GM12873 (cell line): ENCODE measurements at regions not wholly inside any gene's neighbourhood (a gene's known extent, or its start where the extent isn't known, plus 50 kb on each side); places are given as distances from the start of the nearest gene placed in this dataset.

Source experiments
- TF ChIP-seq, protein P1 (sequence below): IDR thresholded peaks from 2 replicates; pipeline ENCODE4 v1.5.1; 2012; ENCODE audit warnings: low read depth, mild to moderate bottlenecking, moderate library complexity, low read length, control low read depth; ENCODE audit not compliant: insufficient read depth; ENCODE audit errors: missing control alignments

DNA sequence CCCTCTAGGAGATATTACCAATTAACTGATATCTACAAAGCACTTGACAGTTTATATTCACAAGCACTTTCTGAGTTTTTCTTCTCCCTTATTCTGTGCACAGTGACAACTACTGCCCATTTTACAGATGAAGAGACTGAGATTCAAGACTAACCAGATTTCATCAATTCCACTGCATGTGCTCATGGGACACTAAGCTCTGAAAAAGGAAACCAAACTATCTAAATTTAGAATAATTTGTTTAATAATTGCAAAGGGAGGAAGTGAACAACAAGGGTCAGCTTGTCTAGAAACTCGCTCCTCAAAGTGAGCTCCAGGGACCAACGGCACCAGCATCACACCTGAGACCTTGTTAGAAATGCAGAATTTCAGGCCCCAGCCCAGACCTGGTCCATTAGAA lies 50.8 kb upstream of the MYLIP start:
- TF ChIP-seq, protein P1, sequence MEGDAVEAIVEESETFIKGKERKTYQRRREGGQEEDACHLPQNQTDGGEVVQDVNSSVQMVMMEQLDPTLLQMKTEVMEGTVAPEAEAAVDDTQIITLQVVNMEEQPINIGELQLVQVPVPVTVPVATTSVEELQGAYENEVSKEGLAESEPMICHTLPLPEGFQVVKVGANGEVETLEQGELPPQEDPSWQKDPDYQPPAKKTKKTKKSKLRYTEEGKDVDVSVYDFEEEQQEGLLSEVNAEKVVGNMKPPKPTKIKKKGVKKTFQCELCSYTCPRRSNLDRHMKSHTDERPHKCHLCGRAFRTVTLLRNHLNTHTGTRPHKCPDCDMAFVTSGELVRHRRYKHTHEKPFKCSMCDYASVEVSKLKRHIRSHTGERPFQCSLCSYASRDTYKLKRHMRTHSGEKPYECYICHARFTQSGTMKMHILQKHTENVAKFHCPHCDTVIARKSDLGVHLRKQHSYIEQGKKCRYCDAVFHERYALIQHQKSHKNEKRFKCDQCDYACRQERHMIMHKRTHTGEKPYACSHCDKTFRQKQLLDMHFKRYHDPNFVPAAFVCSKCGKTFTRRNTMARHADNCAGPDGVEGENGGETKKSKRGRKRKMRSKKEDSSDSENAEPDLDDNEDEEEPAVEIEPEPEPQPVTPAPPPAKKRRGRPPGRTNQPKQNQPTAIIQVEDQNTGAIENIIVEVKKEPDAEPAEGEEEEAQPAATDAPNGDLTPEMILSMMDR = no peak

DNA sequence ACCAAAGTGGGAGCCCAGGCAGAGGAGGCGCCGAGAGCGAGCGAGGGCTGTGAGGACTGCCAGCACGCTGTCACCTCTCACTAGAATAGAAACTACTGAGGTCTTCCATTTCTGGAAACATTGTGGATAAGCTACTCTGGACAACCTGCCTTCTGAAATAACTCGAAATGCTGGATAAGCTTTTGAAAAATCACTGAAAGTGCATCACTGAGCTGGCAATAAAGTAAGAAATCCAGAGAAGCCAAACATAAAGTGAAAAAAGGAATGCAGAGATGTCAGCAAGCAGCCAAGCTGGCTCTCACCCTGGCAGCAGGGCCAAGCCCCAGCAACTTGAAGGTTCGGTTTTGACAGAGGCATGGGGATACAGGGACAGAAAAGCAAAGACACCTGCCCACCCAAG lies 59.2 kb upstream of the MYLIP start:
- TF ChIP-seq, protein P1 = no peak

DNA sequence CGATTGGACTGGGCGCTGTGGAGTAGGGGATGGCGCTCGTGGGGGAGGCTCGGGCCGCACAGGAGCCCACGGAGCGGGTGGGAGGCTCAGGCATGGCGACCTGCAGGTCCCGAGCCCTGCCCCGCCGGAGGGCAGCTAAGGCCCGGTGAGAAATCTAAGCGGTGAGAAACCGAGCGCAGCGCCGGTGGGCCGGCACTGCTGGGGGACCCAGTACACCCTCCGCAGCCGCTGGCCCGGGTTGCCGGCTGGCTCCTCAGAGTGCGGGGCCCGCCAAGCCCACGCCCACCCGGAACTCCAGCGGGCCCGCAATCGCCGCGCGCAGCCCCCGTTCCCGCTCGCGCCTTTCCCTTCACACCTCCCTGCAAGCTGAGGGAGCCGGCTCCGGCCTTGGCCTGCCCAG lies 59.7 kb upstream of the MYLIP start:
- TF ChIP-seq, protein P1 = no peak

DNA sequence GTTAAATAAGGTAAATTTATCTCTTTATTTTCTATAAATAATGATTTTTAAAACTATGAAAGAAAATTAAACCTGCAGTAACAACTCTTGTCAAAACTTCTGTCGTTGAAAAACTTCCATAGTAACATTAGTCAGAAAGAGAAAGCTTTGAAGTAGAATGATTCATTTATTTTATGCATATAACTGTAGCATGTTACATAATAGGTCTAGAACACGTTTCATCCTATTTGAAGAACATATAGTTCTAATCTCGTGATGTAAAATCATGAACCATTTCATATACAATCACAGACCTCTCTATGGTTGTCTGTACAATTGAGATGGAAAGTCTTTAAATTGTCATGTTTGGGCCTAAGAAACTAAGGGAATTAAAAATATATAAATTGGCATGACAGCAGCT lies 61.3 kb upstream of the MYLIP start:
- TF ChIP-seq, protein P1 = no peak

GRCh38 chr6:16064671-16065072 lies 64.2 kb upstream of the MYLIP start:
- TF ChIP-seq, protein P1 = no peak

- TF ChIP-seq, protein P1 = no peak
Measured at GRCh38 chr6:16063580-16063979, 65.3 kb upstream of the MYLIP start.

DNA sequence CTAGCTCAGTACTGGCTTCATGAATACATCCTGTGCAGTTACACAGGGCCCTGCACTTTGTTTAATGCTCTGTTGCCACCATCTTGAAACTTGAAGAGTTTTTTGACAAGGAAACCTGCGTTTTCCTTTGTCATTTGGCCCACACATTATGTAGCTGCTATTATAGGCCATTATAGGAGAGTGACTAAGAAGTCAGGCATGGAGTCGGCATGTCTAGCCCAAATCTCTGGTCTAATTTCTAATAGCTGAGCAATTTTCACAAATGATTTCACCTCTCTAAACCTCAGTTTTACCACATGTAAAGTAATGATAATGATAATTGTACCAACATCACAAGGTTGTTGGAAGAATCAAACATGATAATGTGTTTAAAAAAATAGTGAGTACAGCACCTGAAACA lies 67.1 kb upstream of the MYLIP start:
- TF ChIP-seq, protein P1 = no peak
